C4-2B (cell line): ENCODE measurements at regions not wholly inside any gene's neighbourhood (a gene's known extent, or its start where the extent isn't known, plus 50 kb on each side); places are given as distances from the start of the nearest gene placed in this dataset.

ENCODE experiments used
- CTCF ChIP-seq: fragments of 450-650 bp; conservative IDR thresholded peaks from 2 replicates; pipeline ENCODE4 v1.5.1; 2017; ENCODE audit warnings: mild to moderate bottlenecking
- ZFX ChIP-seq: fragments of 450-650 bp; IDR thresholded peaks from 2 replicates; pipeline ENCODE4 v1.6.1; 2017

- TF ChIP-seq CTCF (no peak), ZFX (no peak)
These were observed 91.8 kb upstream of the CCDC112 start for GRCh38 chr5:115388240-115388639.
